ENCODE measurements at regions not wholly inside any gene's neighbourhood (a gene's known extent, or its start where the extent isn't known, plus 50 kb on each side); places are given as distances from the start of the nearest gene placed in this dataset.

DNA sequence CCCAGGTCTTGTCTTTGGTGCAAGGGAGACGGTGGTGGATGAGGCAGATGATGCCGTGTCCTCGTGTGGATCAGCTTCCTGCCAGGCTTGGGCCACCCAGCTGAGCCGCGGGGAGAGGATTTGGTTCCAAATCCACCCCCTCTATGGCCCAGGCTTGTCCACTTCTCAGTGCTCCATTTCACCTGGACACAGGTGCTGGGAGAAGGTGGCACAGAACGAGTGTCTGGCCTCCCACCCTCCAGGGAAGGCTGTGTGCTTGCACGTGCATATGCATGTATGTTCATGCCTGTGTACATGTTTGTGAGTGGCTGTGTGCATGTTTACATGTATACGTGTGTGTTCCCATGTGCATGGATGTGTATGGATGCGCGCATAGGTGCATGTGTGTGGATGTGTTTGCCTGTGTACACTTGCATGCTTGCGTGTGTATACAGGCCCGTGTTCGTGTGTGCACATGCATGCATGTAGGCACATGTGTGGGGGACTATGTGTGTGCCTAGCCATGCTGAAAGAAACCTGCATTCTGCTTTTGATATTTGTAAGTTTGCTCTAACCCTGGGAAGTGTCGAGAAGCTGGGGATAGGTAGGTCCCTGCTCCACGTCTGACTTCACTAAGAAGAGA, 196.3 kb downstream of the IRF8 start:
- no peak for DNase-seq

DNA sequence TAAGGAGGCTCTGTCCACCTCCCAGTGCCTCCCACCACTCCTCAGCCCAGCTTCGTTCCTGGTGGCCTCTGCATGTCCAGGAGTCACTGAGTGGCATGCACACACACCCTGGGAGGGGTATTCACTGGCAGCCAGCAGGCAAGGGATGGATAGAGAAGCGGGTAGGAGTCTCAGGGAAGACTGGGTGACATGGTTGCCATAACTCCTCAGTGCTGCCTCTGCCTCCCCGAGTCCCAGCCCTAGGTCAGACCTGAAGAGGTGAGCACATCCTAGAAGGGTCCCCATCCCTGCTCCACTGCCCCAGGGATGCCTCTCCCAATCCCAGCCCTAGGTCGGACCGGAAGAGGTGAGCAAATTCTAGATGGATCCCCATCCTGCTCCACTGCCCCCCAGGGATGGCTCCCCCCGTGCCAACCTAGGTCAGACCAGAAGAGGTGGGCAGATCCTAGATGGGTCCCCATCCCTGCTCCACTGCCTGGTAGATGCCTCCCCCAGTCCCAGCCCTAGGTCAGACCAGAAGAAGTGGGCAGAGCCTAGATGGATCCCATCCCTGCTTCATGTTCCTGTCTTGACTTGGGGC, 197.0 kb downstream of the IRF8 start:
- no peak for DNase-seq

- DNase-seq = no peak
These were observed 197.9 kb downstream of the IRF8 start for GRCh38 chr16:86096850-86097249.

DNA sequence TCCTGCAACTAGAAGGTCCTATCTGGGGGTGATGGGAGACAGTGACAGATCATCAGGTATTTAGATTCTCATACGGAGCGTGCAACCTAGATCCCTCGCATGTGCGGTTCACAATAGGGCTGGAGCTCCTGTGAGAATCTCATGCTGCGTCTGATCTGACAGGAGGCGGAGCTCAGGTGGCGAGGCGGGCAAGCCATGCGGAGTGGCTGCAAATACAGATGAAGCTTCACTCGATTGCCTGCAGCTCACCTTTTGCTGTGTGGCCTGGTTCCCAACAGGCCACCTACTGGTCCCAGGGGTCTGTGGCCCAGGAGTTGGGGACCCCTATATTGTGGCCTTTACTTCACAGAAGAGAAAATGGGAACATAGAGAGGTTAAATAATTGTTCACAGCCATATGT, 200.4 kb downstream of the IRF8 start:
- no peak for DNase-seq

- no peak for DNase-seq
These were observed 201.5 kb downstream of the IRF8 start for GRCh38 chr16:86100205-86101136.

- no peak for DNase-seq
These were observed 202.4 kb downstream of the IRF8 start for GRCh38 chr16:86101137-86101896.

GRCh38 chr16:86101897-86102157, 202.9 kb downstream of the IRF8 start:
- DNase-seq = no peak

GRCh38 chr16:86103320-86103719, 204.4 kb downstream of the IRF8 start:
- DNase-seq = no peak

DNA sequence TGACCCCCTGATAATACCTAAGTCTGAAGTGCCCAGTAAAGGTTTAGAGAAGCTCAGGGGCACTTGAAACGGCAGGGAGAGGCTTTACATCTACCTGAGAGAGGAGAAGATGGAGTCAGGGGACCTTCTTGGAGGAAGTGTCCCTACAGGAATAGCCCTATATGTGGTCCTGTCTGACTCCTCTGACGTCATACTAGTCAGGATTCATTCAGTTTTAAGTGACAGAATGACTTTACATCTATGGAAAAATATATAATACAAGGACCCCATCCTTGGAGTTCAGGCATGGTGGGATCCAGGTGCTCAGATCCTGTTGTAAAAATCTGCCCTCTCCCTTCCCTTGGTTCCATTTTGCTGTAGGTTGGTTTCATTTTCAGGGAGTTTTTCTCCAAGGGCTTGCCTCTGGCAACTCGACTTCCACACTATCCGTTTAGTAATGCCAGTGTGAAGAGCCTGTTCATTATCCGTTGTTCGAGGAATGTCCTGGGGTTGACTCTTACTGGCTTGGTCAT, 205.6 kb downstream of the IRF8 start:
- DNase-seq = no peak

DNA sequence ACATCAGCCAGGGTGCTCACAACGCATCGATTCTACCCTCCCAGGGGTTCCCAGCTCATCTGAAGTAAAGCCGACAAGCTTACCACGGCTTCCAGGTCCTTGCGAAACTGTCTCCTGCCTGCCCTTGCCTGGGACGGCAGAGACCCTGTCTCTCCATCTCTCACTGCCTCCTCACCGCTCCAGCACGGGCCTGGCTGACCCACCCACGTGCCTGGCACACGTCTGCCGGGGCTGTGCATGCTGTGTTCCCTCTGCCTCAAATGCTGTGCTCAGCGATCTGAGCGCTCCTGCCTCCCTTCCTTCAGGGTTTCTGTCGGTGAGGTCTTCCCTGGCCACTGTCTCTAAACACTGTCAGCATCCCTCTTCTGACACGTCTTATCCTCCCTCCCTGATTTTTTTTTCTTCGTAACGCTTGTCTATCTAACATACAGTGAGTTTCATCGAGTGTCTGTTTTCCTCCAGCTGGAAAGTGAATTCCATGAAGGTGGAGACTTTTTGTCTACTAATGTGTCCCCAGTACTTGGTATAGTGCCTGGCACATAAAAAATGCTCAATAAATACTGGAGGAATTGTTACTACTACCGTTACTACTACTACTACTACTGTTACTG, 208.4 kb downstream of the IRF8 start:
- DNase-seq = no peak

DNA sequence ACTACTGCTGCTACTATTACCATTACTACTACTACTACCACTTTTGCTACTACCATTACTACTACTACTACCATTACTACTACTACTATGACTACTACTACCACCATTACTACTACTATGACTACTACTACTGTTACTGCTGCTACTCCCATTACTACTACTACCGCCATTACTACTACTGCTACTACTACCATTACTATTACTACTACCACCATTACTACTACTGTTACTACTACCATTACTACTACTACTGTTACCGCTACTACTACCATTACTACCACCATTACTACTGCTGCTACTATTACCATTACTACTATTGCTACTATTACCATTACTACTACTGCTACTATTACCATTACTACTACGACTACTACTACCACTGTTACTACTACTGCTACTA, 209.1 kb downstream of the IRF8 start:
- no peak for DNase-seq

DNA sequence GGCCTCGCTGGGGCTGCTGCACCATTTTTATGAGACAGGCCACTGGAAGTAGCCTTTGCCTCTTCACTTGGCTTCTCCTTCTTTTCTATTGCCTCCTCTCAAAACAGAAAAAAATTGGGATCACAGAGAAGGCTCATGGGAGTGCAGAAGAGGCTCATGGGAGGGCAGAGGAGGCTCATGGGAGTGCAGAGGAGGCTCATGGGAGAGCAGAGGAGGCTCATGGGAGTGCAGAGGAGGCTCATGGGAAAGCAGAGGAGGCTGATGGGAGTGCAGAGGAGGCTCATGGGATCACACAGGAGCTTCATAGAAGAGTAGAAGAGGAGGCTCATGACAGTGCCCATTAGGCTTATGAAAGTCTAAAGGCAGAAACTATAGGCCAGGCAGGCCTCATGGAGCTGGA, 211.2 kb downstream of the IRF8 start:
- no peak for DNase-seq

- no peak for DNase-seq
These were observed 211.8 kb downstream of the IRF8 start for GRCh38 chr16:86110726-86111125.

GRCh38 chr16:86112178-86112577, 213.2 kb downstream of the IRF8 start:
- DNase-seq = no peak

GRCh38 chr16:86117235-86117634, 218.3 kb downstream of the IRF8 start:
- no peak for DNase-seq

DNA sequence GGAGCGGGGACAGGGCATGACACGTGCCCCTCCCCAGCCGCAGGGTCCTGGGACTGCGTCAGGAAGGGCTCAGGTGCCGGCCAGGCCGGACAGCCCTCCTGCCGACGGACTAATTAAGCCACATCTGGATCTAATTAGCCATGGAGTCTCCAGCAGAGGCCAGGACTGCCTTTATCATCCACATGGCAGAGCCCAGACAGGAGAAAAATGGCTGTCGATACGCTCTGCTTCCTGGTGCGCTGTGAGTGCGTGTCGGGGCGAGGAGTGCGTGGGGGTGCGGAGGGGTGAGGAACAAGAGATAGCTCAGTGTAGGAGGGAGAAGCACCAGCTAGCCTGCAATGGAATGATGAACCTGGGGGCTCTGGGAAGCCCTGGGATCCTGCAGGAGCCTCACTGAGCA, 218.8 kb downstream of the IRF8 start:
- DNase-seq = no peak

DNA sequence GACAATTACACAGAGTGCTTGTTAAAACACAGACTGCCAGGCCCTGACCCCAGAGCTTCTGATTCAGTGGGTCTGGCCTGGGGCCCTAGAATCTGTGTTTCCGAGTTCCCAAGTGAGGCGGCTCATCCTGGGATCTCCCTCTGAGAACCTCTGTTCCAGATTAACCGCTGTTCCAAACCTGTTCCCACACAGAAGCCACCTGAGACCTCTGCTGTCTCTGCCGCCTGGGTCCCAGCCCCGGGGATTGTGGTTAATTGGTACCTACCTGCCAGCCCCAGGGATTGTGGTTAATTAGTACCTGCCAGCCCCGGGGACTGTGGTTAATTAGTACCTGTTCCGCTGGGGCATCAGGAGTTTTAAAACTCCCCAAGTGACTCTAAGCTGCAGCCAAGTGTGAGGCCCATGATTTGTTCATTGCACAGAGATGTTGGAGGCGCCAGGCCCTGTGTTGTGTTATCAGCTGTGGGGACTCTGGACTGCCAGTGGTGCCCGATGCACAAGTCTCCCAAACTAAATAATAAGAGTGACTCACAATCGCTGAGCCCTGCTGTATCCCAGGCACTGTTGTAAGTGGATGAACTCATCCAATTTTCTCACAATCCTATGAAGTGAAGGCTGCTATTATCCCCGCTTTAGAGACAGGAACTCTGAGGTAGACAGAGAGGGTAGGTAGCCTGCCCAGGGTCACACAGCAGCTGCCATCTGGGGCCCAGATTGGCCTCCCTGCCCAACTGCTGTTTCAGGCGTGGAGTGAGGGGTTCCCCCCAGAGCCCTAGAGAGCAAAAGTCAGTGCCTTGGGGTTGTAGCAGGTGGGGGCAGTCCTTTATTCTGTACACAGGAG, 219.7 kb downstream of the IRF8 start:
- no peak for DNase-seq

DNA sequence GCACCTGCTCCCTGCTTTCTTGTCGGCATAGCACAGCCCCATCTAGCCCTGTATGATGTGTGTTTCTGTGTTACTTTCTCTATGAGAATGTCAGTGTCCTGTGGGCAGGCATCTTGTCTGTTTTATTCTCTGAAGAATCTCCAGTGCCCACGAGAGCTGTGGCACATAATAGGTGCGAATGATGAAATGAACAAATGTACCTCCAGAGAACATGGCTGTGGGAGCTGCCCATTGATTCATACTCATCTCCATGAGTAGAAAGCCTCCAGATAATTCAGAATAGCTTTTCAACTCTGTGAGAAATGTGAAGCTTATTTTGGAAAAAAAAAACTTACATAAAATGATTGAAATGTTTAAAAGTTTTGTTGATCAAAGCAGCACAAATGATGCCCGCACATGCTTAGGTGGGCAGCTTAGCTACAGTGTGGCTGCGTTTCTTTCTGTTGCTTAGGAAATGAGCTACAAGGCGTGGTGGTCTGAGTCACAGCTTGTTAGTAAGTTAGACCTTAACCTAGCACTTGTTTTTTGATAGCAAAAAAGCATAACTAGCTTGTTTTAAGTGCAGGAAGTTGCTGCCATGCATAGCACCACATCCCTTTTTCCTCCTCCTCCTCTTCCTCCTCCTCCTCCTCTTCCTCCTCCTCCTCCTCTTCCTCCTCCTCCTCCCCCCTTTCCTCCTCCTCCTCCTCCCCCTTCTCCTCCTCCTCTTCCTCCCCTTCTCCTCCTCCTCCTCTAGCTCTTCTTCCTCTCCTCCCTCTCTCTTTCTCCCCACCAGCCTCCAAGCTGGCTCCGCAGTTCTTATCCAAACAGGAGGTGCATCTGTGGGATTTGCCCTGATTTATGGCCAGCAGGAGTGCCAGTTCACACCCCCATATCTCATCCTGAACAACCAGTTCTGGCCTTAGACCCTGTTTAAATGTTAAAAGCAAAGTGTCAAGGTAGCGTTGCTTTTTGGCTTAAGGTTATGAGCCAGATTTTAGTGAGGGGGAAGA, 221.5 kb downstream of the IRF8 start:
- DNase-seq = no peak

- no peak for DNase-seq
These were observed 222.5 kb downstream of the IRF8 start for GRCh38 chr16:86121374-86122010.

- no peak for DNase-seq
These were observed 223.8 kb downstream of the IRF8 start for GRCh38 chr16:86122681-86123342.

All from stimulated activated naive CD4-positive, alpha-beta T cell treated with Interleukin-2 at 50 U/mL for 16 hours (primary cell).